Mucosa of descending colon (tissue), 3 donors: ENCODE measurements at regions not wholly inside any gene's neighbourhood (a gene's known extent, or its start where the extent isn't known, plus 50 kb on each side); places are given as distances from the start of the nearest gene placed in this dataset.
"Not testable (repeated sequence)": the region's sequence is repeated elsewhere in the genome, so short reads cannot be mapped to it uniquely, and the experiment has no call there.

Experiments
- ATAC-seq: fragments of 200-7000 bp; cut with Tn5 transposase; one replicate; pipeline ENCODE4 v1.9.1; 2020; ENCODE audit warnings: mild to moderate bottlenecking, moderate library complexity
- DNase-seq, 3 donors: peaks; one replicate each; pipeline ENCODE4 v3.0.0-alpha.2; 2020
- H3K36me3 ChIP-seq: fragments of 200-600 bp; one replicate; pipeline ENCODE4 v1.8.0; 2021; ENCODE audit warnings: low read depth, mild to moderate bottlenecking
- H3K4me1 ChIP-seq: fragments of 200-600 bp; one replicate; pipeline ENCODE4 v1.8.0; 2021; ENCODE audit warnings: low read depth, mild to moderate bottlenecking
- H3K4me3 ChIP-seq: fragments of 200-600 bp; one replicate; pipeline ENCODE4 v1.8.0; 2021; ENCODE audit warnings: mild to moderate bottlenecking
- H3K9me3 ChIP-seq: fragments of 200-600 bp; one replicate; pipeline ENCODE4 v1.8.0; 2021; ENCODE audit warnings: mild to moderate bottlenecking
- intact Hi-C, 2 donors: fragments of 100-400 bp; cut with DNase I in 1 of 2; cut with micrococcal nuclease in 1 of 2; formaldehyde crosslinking; loops; one replicate each; pipeline versions ENCODE4 v1.11.0 to v1.11.1; 2022; cut with DNase I, micrococcal nuclease
- TF ChIP-seq, protein P1 (sequence below): fragments of 200-600 bp; IDR thresholded peaks from one replicate; pipeline ENCODE4 v1.8.0; 2022; ENCODE audit warnings: antibody characterized with exemption, mild to moderate bottlenecking
- donor health status: DM: no; HTN: no; CAD: no; lungs with moderate emphysema.
- donor health status: DM: no; HTN: no; CAD: no.
- donor health status: DM: no; HTN: yes; CAD: no.

GRCh38 chr4:71110499-71110898, 117.0 kb downstream of the DCK start:
- Histone ChIP-seq H3K36me3 (no peaks in the 10 kb centered on the region), H3K4me1 (no peaks in the 10 kb centered on the region), H3K9me3 (no peaks in the 10 kb centered on the region), H3K4me3 (no peak overlapping the region)
- ATAC-seq: no peak
- TF ChIP-seq, protein P1, sequence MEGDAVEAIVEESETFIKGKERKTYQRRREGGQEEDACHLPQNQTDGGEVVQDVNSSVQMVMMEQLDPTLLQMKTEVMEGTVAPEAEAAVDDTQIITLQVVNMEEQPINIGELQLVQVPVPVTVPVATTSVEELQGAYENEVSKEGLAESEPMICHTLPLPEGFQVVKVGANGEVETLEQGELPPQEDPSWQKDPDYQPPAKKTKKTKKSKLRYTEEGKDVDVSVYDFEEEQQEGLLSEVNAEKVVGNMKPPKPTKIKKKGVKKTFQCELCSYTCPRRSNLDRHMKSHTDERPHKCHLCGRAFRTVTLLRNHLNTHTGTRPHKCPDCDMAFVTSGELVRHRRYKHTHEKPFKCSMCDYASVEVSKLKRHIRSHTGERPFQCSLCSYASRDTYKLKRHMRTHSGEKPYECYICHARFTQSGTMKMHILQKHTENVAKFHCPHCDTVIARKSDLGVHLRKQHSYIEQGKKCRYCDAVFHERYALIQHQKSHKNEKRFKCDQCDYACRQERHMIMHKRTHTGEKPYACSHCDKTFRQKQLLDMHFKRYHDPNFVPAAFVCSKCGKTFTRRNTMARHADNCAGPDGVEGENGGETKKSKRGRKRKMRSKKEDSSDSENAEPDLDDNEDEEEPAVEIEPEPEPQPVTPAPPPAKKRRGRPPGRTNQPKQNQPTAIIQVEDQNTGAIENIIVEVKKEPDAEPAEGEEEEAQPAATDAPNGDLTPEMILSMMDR: no peak
- no peak for DNase-seq
- intact Hi-C loops: no loop called here

DNA sequence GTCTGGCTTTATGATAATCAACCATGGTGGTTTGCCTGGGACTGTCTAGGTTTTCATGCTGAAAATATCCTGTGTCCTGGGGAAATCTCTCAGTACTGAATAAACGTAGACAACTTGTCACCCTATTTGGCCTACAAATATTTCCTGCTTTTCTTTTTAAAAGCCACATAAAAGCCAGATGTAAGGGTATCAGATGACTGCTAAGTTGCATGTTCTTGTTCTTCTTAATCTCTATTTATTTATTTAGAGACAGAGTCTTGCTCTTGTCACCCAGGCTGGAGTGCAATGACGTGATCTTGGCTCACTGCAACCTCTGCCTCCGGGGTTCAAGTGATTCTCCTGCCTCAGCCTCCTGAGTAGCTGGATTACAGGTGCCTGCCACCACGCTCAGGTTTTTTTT, 117.7 kb downstream of the DCK start:
- DNase-seq, H3K4me3 ChIP-seq, H3K36me3 ChIP-seq, ATAC-seq, H3K9me3 ChIP-seq, intact Hi-C loops, H3K4me1 ChIP-seq: not testable (repeated sequence)

- Histone ChIP-seq H3K4me1 (no peaks in the 10 kb centered on the region), H3K9me3 (no peaks in the 10 kb centered on the region), H3K36me3 (no peaks in the 10 kb centered on the region), H3K4me3 (no peak overlapping the region)
- TF ChIP-seq, protein P1: no peak
- intact Hi-C loops: no loop called here
- peak in 1 of 3 donors; percentile 73 for DNase-seq
- ATAC-seq: peak; percentile 73
Measured at GRCh38 chr4:71113294-71113693, 119.8 kb downstream of the DCK start.

GRCh38 chr4:71120831-71121524, 127.5 kb downstream of the DCK start:
- Histone ChIP-seq H3K4me3 (no peak overlapping the region), H3K4me1 (no peaks in the 10 kb centered on the region), H3K9me3 (no peaks in the 10 kb centered on the region), H3K36me3 (no peaks in the 10 kb centered on the region)
- TF ChIP-seq, protein P1: no peak
- intact Hi-C loops: no loop called here
- ATAC-seq (no peak), DNase-seq (no peak)

- intact Hi-C loops: no loop called here
- H3K36me3 ChIP-seq: no peaks in the 10 kb centered on the region
- H3K9me3 ChIP-seq: no peaks in the 10 kb centered on the region
- no peak overlapping the region for H3K4me3 ChIP-seq
- TF ChIP-seq, protein P1: no peak
- no peak for DNase-seq
- no peak for ATAC-seq
- no peaks in the 10 kb centered on the region for H3K4me1 ChIP-seq
Measured at GRCh38 chr4:71123951-71124350, 130.5 kb downstream of the DCK start.

DNA sequence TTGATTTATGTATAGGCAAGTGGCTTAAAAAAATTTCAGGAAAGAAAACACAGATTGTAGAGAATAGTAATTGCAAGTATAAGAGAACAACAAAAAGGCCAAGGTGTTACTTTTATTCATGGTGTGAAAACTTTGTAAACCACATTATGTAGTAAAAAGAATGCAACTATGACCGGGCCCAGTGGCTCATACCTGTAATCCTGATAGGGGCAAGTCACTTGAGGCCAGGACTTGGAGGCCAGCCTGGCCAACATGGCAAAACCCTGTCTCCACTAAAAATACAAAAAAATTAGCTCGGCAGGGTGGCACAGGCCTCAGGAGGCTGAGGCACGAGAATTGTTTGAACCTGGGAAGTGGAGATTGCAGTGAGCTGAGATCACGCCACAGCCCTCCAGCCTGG, 131.7 kb downstream of the DCK start:
- H3K36me3 ChIP-seq: no peaks in the 10 kb centered on the region
- DNase-seq (no peak), ATAC-seq (no peak)
- H3K4me1 ChIP-seq: no peaks in the 10 kb centered on the region
- H3K9me3 ChIP-seq: no peaks in the 10 kb centered on the region
- TF ChIP-seq, protein P1: no peak
- H3K4me3 ChIP-seq: no peak overlapping the region
- intact Hi-C loops: no loop called here
